Hematopoietic multipotent progenitor cell treated with erythropoietin and hydrocortisone succinate and interleukin-3 and kit ligand, for 17 days (in vitro differentiated cells): ENCODE measurements at regions not wholly inside any gene's neighbourhood (a gene's known extent, or its start where the extent isn't known, plus 50 kb on each side); places are given as distances from the start of the nearest gene placed in this dataset.

Source experiments
- DNase-seq: peaks from one replicate; pipeline ENCODE4 v3.0.0-alpha.2; 2015; ENCODE audit warnings: low spot score

- DNase-seq: no peak
Measured at GRCh38 chr1:29460041-29460610, 223.8 kb downstream of the PTPRU start.

DNA sequence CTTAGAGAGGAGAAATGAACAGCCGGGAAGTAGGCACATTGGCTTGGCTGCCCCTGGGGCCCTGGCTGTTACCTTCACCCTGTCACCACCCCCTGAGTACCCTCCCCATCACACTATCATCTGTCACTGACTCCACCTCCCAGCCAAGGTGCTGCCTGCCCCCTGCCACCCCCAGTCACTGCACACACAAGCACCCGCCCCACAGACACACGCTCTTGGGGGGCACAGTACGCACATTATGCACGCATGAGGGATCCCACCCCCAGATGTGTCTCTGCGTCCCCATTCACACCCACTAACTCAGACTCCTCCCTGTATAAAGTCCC, 223.3 kb downstream of the PTPRU start:
- no peak for DNase-seq

DNA sequence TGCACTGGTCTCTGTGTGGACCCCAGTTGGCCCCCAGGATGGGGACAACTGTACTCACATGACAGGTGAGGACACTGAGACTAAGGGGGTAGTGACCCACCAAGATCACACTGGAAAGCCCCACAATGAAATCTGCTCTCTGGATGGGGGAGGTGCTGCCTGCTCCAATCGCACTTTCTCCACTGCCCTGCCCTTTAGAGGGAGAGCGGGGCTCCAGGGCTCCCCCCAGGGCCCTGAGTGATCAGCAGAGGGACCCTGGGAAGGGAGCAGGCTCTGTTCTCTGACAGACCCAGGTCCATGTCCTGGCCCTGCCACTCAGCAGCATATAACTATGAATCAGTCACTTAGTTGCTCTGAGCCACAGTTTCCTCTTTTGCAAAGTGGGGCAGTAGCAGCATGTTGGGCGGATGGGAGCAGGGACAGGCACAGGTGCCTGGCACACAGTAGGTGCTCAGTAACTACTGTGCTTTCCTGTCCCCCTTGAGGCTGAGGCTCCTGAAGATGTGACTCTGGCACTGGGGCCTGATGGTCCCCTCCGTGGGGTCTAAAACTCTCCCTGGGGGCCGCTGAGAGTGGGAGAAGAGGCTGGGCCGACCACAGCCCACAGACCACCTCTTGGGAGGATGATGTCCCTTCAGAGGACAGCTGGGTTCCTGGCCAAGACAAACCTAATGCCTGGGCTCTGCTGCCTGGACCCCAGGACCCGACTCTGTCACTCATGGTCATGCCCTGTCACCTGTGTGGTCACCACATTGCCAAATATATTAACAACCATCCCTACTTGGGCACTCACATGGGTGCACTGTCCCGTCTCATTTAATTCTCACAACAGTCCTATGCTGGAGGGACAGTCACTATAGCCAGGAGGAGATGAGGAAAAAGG, 222.7 kb downstream of the PTPRU start:
- DNase-seq: no peak

GRCh38 chr1:29457496-29458368, 221.4 kb downstream of the PTPRU start:
- no peak for DNase-seq

DNA sequence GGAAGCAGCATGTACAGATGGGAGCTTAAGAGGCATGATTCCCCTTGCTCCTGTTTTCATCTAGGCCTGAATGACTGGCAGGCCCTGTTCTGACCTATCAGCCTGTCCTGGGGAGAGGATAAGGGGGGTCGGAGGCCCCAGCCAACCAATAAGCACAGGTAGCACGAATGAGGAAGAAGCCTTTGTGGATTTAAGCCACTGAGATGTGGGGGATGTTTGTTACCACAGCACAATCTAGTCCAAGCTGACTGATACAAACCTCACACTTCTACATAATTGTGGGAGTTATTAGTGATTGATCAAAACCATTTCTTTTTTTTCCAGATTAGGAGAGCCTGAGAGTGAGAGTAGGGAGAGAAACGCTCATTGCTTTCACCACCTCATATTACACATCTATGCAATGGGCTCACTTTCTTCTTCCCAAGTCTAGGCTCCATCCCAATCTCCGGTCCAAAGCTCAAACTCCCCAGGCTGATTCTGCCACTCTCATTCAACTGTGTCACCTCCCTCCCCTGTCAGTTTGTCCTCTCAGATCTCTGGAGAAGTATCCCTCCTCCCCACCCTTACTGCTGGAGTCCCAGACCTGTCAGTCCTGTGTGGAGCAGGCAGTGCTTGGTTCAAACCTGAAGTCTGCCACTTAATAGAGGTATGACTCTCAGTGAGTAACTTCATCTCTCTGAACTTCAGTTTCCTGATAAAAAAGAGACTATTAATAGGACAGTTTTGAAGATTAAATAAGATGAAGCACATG, 220.5 kb downstream of the PTPRU start:
- DNase-seq: no peak

GRCh38 chr1:29455781-29456180, 219.5 kb downstream of the PTPRU start:
- DNase-seq: no peak

- DNase-seq: no peak
Measured at GRCh38 chr1:29454616-29455380, 218.5 kb downstream of the PTPRU start.

DNA sequence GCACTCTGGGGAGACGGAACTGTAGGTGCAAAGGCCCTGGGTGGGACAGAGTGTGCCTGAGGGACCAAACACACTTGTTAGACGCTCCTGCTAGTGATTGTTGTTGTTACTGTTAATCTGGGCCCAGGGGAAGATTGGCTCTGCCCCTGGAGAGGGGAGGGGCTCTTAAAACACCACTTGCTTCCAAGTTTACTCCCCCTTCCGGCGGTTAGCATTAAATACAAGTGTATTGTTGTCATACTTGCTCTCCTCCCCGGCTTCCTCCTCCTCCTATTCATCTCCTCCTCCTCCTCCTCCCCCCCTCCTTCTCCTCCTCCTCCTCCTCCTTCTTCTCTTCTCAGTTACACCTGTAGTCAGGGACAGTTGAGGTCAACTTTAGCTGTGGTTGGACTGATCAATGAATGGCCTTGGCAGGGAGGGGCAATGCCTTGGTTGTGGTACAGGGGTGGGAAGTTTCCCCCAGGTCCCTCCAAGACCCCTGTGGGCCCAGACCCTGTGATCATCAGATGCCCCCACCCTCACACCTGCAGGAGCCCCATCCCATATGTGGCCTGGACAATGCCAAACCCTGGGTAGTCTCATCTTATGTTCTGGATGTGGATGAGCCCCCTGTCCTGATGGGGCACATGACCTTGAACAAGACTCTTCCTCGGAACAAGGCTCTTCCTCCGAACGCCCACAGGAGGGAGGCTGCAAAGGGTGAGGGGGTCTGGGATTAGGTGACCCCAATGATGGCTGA, 217.3 kb downstream of the PTPRU start:
- DNase-seq: no peak

DNA sequence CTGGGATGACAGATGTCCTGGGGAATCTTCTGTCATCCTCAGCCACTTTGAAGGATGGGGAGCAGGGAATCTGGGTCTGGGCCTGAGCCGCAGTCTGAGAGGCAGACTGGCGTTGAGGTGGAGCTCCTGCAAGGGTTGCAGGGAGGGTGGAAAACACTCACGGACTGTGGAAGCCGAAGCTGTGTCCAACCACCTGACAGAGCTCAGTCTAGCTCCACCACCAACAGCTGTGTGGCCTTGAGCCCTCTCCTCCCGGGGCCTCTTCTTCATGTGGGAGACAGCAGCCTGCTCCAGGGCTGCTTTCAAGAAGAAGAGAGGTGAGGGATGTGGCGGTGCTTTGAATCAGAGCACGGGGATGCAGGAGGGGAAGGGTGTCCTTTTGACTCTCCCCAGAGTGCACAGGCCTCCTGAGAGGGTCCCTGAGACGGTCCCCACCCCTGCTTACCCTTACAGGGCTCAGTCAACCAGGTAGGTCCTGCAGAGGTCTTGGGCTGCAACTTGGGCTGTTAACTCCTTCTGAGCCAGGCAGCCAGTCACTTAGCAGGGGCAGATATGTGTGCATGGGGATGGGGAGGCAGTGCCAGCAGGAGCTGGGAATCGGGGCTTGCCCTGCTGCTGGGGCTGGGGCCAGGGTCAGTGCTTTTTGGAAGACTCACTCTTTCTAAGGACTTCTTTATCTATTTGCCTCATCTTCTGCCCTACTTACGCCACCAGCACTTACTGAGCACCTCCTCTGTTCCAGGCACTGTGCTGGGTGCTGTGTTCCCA, 216.3 kb downstream of the PTPRU start:
- no peak for DNase-seq

- DNase-seq: no peak
Measured at GRCh38 chr1:29451368-29451892, 215.1 kb downstream of the PTPRU start.

DNA sequence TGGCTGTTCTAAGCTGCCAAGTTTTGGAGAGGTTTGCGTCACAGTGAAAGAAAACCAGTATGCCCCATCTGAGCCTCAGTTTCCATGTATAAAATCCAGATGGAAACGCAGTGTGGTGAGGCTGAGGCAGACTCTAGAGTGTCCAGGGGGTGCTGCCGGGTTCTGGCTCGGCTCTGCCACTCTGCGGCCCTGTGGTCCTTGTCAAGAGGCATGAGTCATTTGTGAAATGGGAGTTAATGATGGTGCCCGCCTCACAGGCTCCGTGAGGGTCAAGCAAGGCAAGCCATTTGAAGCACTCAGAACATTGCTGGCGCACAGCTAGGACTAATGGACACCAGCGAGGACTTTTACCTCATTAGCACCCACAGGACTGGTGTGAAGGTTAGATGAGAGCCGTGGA, 214.3 kb downstream of the PTPRU start:
- no peak for DNase-seq

GRCh38 chr1:29448456-29449235, 212.3 kb downstream of the PTPRU start:
- no peak for DNase-seq

DNA sequence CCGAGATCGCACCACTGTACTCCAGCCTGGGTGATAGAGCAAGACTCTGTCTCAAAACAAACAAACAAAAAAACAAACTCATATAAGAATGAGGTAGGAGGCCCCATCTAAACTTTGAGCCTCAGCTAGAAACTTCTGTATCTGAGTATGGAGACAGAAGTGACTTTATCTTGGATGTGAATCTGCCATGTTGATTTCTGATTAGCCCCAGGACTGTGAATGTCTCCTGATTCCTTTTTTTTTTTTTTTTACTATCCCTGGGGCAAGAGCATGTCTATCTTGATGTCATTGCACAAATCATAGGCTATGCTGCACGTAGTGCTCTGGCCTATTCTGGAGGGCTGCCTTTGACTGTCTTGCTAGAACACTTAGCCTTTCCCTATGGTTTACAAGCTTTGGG, 211.0 kb downstream of the PTPRU start:
- no peak for DNase-seq

- no peak for DNase-seq
Measured at GRCh38 chr1:29444782-29445729, 208.7 kb downstream of the PTPRU start.

DNA sequence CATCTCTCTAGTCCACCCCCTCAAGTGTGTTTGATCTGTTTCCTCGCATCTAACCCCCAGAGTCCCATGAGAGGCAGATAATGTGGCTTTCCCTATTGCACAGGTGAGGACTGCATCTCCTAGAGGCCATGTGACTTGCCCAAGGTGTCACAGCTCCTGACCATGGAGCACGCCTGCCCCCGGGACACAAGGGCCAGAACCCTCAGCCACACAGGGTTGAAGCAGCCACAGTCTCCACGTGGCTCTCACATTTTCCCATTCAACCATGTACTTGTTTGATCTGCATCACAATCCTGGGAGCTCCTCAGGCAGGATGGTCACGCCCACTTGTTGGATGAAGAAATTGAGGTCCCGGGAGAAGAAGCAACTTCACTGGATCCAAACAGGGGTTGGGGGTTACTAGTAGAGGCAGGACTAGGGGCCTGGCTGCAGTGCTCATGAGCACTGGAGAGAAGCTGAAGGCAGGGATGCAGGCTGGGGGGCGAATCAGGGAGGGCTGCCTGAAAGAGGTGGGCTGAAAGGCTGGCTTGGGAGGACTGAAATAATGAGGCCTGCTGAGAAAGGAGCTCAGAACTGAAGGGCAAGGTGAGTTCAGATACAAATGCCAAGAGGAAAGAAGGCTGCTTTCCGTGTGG, 207.9 kb downstream of the PTPRU start:
- DNase-seq: no peak

- no peak for DNase-seq
Measured at GRCh38 chr1:29441916-29442668, 205.8 kb downstream of the PTPRU start.
